ENCODE measurements at regions not wholly inside any gene's neighbourhood (a gene's known extent, or its start where the extent isn't known, plus 50 kb on each side); places are given as distances from the start of the nearest gene placed in this dataset.

DNA sequence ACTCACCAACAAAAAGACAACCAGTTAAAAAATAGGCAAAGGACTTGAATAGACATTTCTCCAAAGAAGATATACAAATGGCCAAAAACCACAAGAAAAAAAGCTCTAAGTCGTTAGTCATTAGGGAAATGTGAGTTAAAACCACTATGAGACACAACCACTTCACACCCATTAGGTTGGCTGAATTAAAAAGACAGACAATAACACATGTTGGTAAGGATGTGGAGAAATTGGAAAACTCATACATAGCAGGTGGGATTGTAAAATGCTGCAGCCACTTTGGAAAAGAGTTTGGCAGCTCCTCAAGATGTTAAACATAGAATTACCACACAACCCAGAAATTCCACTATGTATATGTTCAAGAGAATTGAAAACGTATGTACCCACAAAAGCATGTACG lies 117.6 kb upstream of the SPATS2L start (continued):
- no peak for TF ChIP-seq ETS1 (IDR thresholded peaks at IDR 0.05)
- TF ChIP-seq NANOG (IDR thresholded peaks at IDR 0.05; ENCODE audit: borderline replicate concordance): no peak

DNA sequence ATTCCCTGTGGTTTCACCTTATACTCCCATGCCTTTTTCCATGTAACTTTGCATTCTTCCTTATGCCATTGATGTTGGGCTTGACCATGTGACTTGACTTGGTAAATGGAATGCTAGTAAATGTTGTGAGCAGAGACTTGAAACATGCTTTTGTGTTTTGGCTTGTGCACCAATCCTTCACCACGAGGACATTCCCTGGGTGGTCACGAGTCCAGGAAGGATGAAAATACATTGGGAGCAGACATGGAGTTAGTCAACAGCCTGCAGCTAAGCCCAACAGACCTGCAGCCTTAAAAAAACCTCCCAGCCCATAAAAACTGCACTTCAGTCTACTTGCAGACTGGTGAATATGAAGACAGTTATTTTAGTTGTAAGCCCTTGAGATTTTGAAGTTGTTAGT lies 116.5 kb upstream of the SPATS2L start:
- H3K9me3 Mint-ChIP-seq: no peaks in the 10 kb centered on the region
- no peak overlapping the region for H3K4me3 ChIP-seq
- no peak overlapping the region for H3K4me2 ChIP-seq
- no peaks in the 10 kb centered on the region for H4K20me1 ChIP-seq (replicated peaks; ENCODE audit: insufficient read depth)
- peaks cover 31% of the 10 kb centered on the region for H3K4me1 Mint-ChIP-seq
- H3K4me1 ChIP-seq (ENCODE audit: insufficient read depth): peaks cover 22% of the 10 kb centered on the region
- H3F3A ChIP-seq (replicated peaks; ENCODE audit: low read depth): no peaks in the 10 kb centered on the region
- no peaks in the 10 kb centered on the region for H3K27me3 Mint-ChIP-seq (ENCODE audit: insufficient read depth, low read depth, poor library complexity)
- no peaks in the 10 kb centered on the region for H3K27me3 ChIP-seq (ENCODE audit: insufficient read depth)
- H3K4me3 Mint-ChIP-seq: no peak overlapping the region
- H3K27ac ChIP-seq (ENCODE audit: low read depth): no peak overlapping the region
- H2AFZ ChIP-seq: no peak overlapping the region
- no peak for ATAC-seq
- no peak overlapping the region for H3K27ac Mint-ChIP-seq
- TF ChIP-seq POLR2AphosphoS5 (IDR thresholded peaks at IDR 0.05; ENCODE audit: low read depth) (no peak), ETS1 (IDR thresholded peaks at IDR 0.05) (no peak), ZNF114 (CRISPR knock-in tag; IDR thresholded peaks at IDR 0.05) (no peak), REST (IDR thresholded peaks at IDR 0.05; ENCODE audit: unreplicated experiment) (no peak)
- H3K9me2 ChIP-seq (ENCODE audit: insufficient read depth): peaks cover 7% of the 10 kb centered on the region; the same call in 1 of the 2 replicates
- DNase-seq (ENCODE audit: low spot score): no peak
- H3K36me3 ChIP-seq (ENCODE audit: insufficient read depth): no peaks in the 10 kb centered on the region
- H3K36me3 Mint-ChIP-seq (ENCODE audit: low read depth): peaks cover 4% of the 10 kb centered on the region
- H3K79me2 ChIP-seq (replicated peaks; ENCODE audit: insufficient read depth): no peaks in the 10 kb centered on the region

- no peaks in the 10 kb centered on the region for H3K27me3 ChIP-seq (ENCODE audit: insufficient read depth)
- H3K27ac ChIP-seq (ENCODE audit: low read depth): no peak overlapping the region
- H3K4me1 ChIP-seq (ENCODE audit: insufficient read depth): peaks cover 11% of the 10 kb centered on the region
- no peaks in the 10 kb centered on the region for H3K79me2 ChIP-seq (replicated peaks; ENCODE audit: insufficient read depth)
- peaks cover 12% of the 10 kb centered on the region; the same call in 1 of the 2 replicates for H3K9me2 ChIP-seq (ENCODE audit: insufficient read depth)
- H2AFZ ChIP-seq: no peak overlapping the region
- DNase-seq (ENCODE audit: low spot score) (no peak), ATAC-seq (no peak)
- H3K36me3 ChIP-seq (ENCODE audit: insufficient read depth): no peaks in the 10 kb centered on the region
- no peaks in the 10 kb centered on the region for H3K27me3 Mint-ChIP-seq (ENCODE audit: insufficient read depth, low read depth, poor library complexity)
- no peaks in the 10 kb centered on the region for H4K20me1 ChIP-seq (replicated peaks; ENCODE audit: insufficient read depth)
- no peaks in the 10 kb centered on the region for H3K9me3 Mint-ChIP-seq
- H3K4me2 ChIP-seq: no peak overlapping the region
- H3K4me1 Mint-ChIP-seq: peaks cover 19% of the 10 kb centered on the region
- peaks cover 12% of the 10 kb centered on the region for H3K36me3 Mint-ChIP-seq (ENCODE audit: low read depth)
- H3K27ac Mint-ChIP-seq: no peak overlapping the region
- no peak overlapping the region for H3K4me3 ChIP-seq
- H3F3A ChIP-seq (replicated peaks; ENCODE audit: low read depth): no peaks in the 10 kb centered on the region
- no peak overlapping the region for H3K4me3 Mint-ChIP-seq
- TF ChIP-seq CTCF (conservative IDR thresholded peaks at IDR 0.05; ENCODE audit: low read depth in 2 of 2) (no peak), EZH2phosphoT487 (IDR thresholded peaks at IDR 0.05; ENCODE audit: unreplicated experiment) (no peak), JUNB (IDR thresholded peaks at IDR 0.05; ENCODE audit: unreplicated experiment) (no peak), POLR2AphosphoS5 (IDR thresholded peaks at IDR 0.05; ENCODE audit: low read depth) (no peak), EZH2 (IDR thresholded peaks at IDR 0.05; ENCODE audit: low read depth, unreplicated experiment) (no peak), STAT1 (IDR thresholded peaks at IDR 0.05; ENCODE audit: unreplicated experiment) (no peak), REST (IDR thresholded peaks at IDR 0.05; ENCODE audit: unreplicated experiment) (no peak), ZNF114 (CRISPR knock-in tag; IDR thresholded peaks at IDR 0.05) (no peak), CREB1 (CRISPR knock-in tag; IDR thresholded peaks at IDR 0.05; ENCODE audit: low read depth) (no peak)
These were observed 113.2 kb upstream of the SPATS2L start for GRCh38 chr2:200193331-200193730.

Measured in GM23338 (cell line).